ENCODE measurements at regions not wholly inside any gene's neighbourhood (a gene's known extent, or its start where the extent isn't known, plus 50 kb on each side); places are given as distances from the start of the nearest gene placed in this dataset.

GRCh38 chr11:23543651-23544222, 683.5 kb upstream of the CCDC179 start:
- TF ChIP-seq CTCF (IDR thresholded peaks at IDR 0.05; ENCODE audit: low read length), result no peak
- no peak for TF ChIP-seq EZH2phosphoT487 (IDR thresholded peaks at IDR 0.05; ENCODE audit: low read length)

All from MM.1S (cell line).